ENCODE measurements at regions not wholly inside any gene's neighbourhood (a gene's known extent, or its start where the extent isn't known, plus 50 kb on each side); places are given as distances from the start of the nearest gene placed in this dataset.
"Not testable (repeated sequence)": the region's sequence is repeated elsewhere in the genome, so short reads cannot be mapped to it uniquely, and the experiment has no call there.

DNA sequence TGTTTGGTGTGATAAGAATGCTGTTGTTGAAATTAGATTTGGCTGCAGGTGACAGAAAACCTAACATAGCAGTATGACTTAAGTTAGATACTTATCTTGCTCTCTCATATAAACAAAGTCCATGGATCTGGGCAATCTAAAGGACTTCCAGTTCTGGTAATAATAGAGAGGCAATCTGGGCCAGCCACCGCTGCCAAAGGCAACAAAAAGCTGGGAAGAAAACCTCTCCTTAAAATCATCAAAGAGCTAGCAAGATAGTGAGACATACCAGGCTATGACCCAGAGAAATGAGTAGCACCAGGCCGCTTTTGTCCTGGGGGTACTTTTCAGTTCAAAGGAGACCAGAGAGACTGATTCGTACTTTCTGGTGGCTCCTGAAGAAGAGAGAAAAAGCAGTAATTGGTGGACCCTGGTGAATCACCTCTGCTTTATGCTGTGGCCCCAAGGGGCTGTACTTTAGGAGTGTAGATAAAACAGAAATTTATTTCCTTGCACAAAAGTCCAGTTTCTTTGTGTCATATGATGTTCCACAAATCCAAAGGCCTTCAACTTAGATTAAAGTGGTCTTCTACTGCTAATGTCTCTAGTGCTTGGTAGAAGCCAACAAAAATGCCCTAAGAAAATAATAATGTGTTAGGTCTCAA, 125.4 kb downstream of the TBX19 start:
- no peak overlapping the region for H3K4me3 ChIP-seq
- no peak overlapping the region for H3K27ac ChIP-seq
- DNase-seq (ENCODE audit: low spot score in 2 of 2) = no peak
- H3K36me3 ChIP-seq = no peaks in the 10 kb centered on the region
- H3K9me3 ChIP-seq = peaks cover 6 to 8% of the 10 kb centered on the region in 2 donors
- TF ChIP-seq, protein P1, sequence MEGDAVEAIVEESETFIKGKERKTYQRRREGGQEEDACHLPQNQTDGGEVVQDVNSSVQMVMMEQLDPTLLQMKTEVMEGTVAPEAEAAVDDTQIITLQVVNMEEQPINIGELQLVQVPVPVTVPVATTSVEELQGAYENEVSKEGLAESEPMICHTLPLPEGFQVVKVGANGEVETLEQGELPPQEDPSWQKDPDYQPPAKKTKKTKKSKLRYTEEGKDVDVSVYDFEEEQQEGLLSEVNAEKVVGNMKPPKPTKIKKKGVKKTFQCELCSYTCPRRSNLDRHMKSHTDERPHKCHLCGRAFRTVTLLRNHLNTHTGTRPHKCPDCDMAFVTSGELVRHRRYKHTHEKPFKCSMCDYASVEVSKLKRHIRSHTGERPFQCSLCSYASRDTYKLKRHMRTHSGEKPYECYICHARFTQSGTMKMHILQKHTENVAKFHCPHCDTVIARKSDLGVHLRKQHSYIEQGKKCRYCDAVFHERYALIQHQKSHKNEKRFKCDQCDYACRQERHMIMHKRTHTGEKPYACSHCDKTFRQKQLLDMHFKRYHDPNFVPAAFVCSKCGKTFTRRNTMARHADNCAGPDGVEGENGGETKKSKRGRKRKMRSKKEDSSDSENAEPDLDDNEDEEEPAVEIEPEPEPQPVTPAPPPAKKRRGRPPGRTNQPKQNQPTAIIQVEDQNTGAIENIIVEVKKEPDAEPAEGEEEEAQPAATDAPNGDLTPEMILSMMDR (IDR thresholded peaks at IDR 0.05) = no peak
- TF ChIP-seq POLR2AphosphoS5 (IDR thresholded peaks at IDR 0.05) (no peak), POLR2A (IDR thresholded peaks at IDR 0.05) (no peak)
- no peaks in the 10 kb centered on the region for H3K27me3 ChIP-seq
- no peaks in the 10 kb centered on the region for H3K4me1 ChIP-seq
- intact Hi-C loops (cut with DNase I; ENCODE audit: low total_unique reads) = no loop called here

DNA sequence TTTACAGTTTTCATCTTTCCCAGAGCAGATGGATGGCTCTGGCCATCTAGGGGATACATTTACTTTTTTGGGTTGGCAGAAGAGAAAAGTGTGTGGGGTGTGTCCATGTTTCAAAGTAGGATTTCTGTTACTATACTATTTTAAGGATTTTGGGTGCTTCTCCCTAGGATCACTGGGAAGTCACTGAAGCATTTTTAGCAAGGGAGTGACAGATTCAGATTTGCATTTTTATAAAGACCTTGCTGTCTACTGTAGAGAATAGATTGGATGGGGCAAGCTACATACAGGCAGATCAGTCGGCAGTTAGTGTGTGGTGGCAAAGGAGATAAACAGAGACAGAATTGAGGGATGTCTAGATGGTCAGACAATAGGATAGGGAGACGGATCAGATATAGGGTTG, 122.5 kb downstream of the TBX19 start:
- H3K4me3 ChIP-seq = no peak overlapping the region
- H3K4me1 ChIP-seq = no peaks in the 10 kb centered on the region
- H3K27me3 ChIP-seq = no peaks in the 10 kb centered on the region
- no peak for DNase-seq (ENCODE audit: low spot score in 2 of 2)
- H3K27ac ChIP-seq = no peak overlapping the region
- H3K9me3 ChIP-seq = peaks cover 6 to 8% of the 10 kb centered on the region in 2 donors
- H3K36me3 ChIP-seq = no peaks in the 10 kb centered on the region
- TF ChIP-seq, protein P1 (IDR thresholded peaks at IDR 0.05) = no peak
- TF ChIP-seq POLR2AphosphoS5 (IDR thresholded peaks at IDR 0.05) (no peak), POLR2A (IDR thresholded peaks at IDR 0.05) (no peak)
- intact Hi-C loops (cut with DNase I; ENCODE audit: low total_unique reads) = no loop called here

DNA sequence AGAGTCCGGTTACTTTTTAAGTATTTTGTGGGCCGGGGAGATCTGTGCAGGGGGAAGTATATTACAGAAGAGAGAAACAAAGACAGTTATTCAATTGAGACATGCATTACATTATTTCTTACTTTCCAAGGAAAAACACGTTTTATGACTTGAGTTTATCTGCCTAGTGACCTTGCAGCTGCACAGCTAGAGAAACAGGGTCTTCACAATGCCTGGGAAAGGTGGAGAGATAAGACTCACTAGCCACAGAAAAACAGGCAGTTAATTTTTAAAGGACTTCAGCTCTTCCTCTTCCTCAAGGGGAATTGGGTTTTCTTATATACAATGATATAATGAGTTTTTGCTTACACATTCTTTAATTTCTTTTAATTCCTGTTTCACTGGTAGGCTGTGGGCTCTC, 121.8 kb downstream of the TBX19 start:
- H3K4me1 ChIP-seq; intact Hi-C loops (cut with DNase I; ENCODE audit: low total_unique reads); DNase-seq (ENCODE audit: low spot score in 2 of 2); H3K36me3 ChIP-seq; H3K27me3 ChIP-seq; H3K4me3 ChIP-seq; H3K27ac ChIP-seq; H3K9me3 ChIP-seq: not testable (repeated sequence)

DNA sequence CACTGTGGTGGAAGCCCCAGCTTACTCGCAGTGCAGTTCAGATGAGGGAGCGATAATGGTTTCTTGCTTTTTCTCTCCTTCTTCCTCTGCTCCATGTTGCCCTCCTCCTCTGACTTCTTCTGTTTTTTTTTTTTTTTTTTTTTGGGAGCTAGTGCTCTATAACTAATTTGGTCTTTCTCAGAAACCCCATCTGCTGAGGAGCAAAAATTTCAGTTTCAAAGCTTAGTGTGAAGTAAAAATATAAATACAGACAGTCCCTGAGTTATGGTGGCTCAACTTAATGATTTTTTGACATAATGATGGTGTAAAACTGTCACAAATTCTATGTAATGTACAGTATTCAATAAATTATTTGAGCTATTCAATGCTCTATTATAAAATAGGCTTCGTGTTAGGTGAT, 120.7 kb downstream of the TBX19 start:
- Histone ChIP-seq H3K27ac (no peak overlapping the region), H3K4me1 (no peaks in the 10 kb centered on the region), H3K27me3 (no peaks in the 10 kb centered on the region), H3K36me3 (no peaks in the 10 kb centered on the region), H3K9me3 (peaks cover 0 to 5% of the 10 kb centered on the region in 2 donors), H3K4me3 (no peak overlapping the region)
- intact Hi-C loops (cut with DNase I; ENCODE audit: low total_unique reads) = no loop called here
- DNase-seq (ENCODE audit: low spot score in 2 of 2) = no peak
- TF ChIP-seq, protein P1 (IDR thresholded peaks at IDR 0.05) = no peak

DNA sequence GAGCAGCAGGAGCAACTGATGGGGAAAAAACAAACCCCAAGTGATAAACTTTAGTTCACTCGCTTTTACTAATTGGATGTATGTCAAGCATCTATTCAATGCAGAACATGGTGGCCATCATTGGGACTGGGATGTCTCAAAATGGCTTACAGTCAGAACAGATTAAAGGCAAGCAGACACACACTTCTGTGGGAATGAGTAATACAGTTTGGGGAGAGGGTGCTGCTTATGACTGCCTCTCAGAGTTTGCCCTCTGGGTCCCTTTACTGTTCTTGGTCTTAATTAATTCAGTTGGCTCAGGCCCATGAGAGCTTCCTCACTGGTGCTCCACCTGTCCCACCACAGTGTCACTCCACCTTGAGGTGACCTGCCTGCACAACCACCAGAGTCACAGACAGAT, 119.5 kb downstream of the TBX19 start:
- no peaks in the 10 kb centered on the region for H3K36me3 ChIP-seq
- no peak overlapping the region for H3K27ac ChIP-seq
- intact Hi-C loops (cut with DNase I; ENCODE audit: low total_unique reads) = no loop called here
- H3K4me1 ChIP-seq = no peaks in the 10 kb centered on the region
- TF ChIP-seq, protein P1 (IDR thresholded peaks at IDR 0.05) = no peak
- TF ChIP-seq POLR2A (IDR thresholded peaks at IDR 0.05) (no peak), POLR2AphosphoS5 (IDR thresholded peaks at IDR 0.05) (no peak)
- H3K27me3 ChIP-seq = no peaks in the 10 kb centered on the region
- no peak overlapping the region for H3K4me3 ChIP-seq
- no peaks in the 10 kb centered on the region for H3K9me3 ChIP-seq
- no peak for DNase-seq (ENCODE audit: low spot score in 2 of 2)

DNA sequence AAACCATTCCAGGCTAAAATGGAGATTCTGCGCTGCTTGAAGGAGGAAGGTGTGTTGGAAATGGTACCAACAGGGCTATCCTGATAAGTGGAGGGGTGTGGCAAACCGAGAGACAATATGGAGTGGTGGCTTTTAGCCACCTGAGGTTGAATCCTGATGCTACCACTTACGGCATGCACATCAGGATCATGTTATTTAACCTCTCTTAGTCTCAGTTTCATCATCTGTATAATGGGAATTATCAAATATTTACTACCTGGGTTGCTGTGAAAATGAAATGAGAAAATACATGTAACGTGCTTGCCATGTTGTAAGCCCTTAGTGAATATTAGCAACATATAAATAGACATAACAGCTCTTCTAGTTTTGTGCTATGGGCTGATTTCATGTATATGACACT, 117.1 kb downstream of the TBX19 start:
- DNase-seq (ENCODE audit: low spot score in 2 of 2) = no peak
- no peaks in the 10 kb centered on the region for H3K9me3 ChIP-seq
- no peaks in the 10 kb centered on the region for H3K27me3 ChIP-seq
- no peaks in the 10 kb centered on the region for H3K36me3 ChIP-seq
- TF ChIP-seq POLR2AphosphoS5 (IDR thresholded peaks at IDR 0.05) = no peak
- TF ChIP-seq, protein P1 (IDR thresholded peaks at IDR 0.05) = no peak
- no peak overlapping the region for H3K4me3 ChIP-seq
- intact Hi-C loops (cut with DNase I; ENCODE audit: low total_unique reads) = loop anchor here (1.0 kb wide), 1 partner anchor 26 kb away; no protein-coding TSS in a partner anchor
- H3K4me1 ChIP-seq = no peaks in the 10 kb centered on the region
- H3K27ac ChIP-seq = no peak overlapping the region
